OCI-LY1 (cell line): ENCODE measurements at regions not wholly inside any gene's neighbourhood (a gene's known extent, or its start where the extent isn't known, plus 50 kb on each side); places are given as distances from the start of the nearest gene placed in this dataset.

ENCODE experiments used
- H2AFZ ChIP-seq: fragments of 200-600 bp; sonication (generic), shearing (Covaris generic); 2 replicates; pipeline ENCODE4 v1.6.0; 2014; ENCODE audit warnings: antibody characterized with exemption, mild to moderate bottlenecking, low read length
- H3F3A ChIP-seq: fragments of 200-600 bp; sonication (generic), shearing (Covaris generic); 2 replicates; pipeline ENCODE4 v1.6.0; 2014; ENCODE audit warnings: mild to moderate bottlenecking, antibody characterized with exemption, low read length, moderate library complexity; ENCODE audit not compliant: insufficient read depth
- H3K27ac ChIP-seq: fragments of 200-600 bp; sonication (generic); 2 replicates; pipeline ENCODE4 v1.5.1; 2014; ENCODE audit warnings: low read length, mixed run types, mild to moderate bottlenecking, low read depth; ENCODE audit not compliant: poor library complexity, severe bottlenecking
- H3K27me3 ChIP-seq: fragments of 200-600 bp; sonication (generic); 2 replicates; pipeline ENCODE4 v1.6.0; 2014; ENCODE audit warnings: antibody characterized with exemption, mild to moderate bottlenecking, low read length, moderate library complexity; ENCODE audit not compliant: insufficient read depth
- H3K36me3 ChIP-seq: fragments of 200-600 bp; sonication (generic); 2 replicates; pipeline ENCODE4 v1.6.1; 2014; ENCODE audit warnings: mild to moderate bottlenecking, antibody characterized with exemption, low read length, moderate library complexity, mixed read lengths; ENCODE audit not compliant: insufficient read depth
- H3K4me1 ChIP-seq: fragments of 200-600 bp; sonication (generic); 2 replicates; pipeline ENCODE4 v1.5.1; 2014; ENCODE audit warnings: mild to moderate bottlenecking, low read length, moderate library complexity; ENCODE audit not compliant: insufficient read depth, severe bottlenecking
- H3K4me2 ChIP-seq: fragments of 200-600 bp; sonication (generic), shearing (Covaris generic); 2 replicates; pipeline ENCODE4 v1.6.1; 2014; ENCODE audit warnings: low read length
- H3K4me3 ChIP-seq: fragments of 200-600 bp; sonication (generic); 2 replicates; pipeline ENCODE4 v1.5.1; 2014; ENCODE audit warnings: low read length, low read depth, mild to moderate bottlenecking, mixed read lengths; ENCODE audit not compliant: poor library complexity, severe bottlenecking
- H3K79me2 ChIP-seq: fragments of 200-600 bp; shearing (Covaris generic); 2 replicates; pipeline ENCODE4 v1.6.1; 2016; ENCODE audit warnings: mixed run types, low read length, mixed read lengths; ENCODE audit not compliant: insufficient read depth
- H3K9ac ChIP-seq: fragments of 200-600 bp; sonication (generic), shearing (Covaris generic); 2 replicates; pipeline ENCODE4 v1.6.1; 2014; ENCODE audit warnings: mild to moderate bottlenecking, low read length, mixed read lengths
- H3K9me2 ChIP-seq: fragments of 200-600 bp; sonication (generic), shearing (Covaris generic); 2 replicates; pipeline ENCODE4 v1.6.1; 2014; ENCODE audit warnings: low read depth, mild to moderate bottlenecking, low read length, mixed read lengths
- H3K9me3 ChIP-seq: fragments of 200-600 bp; shearing (Covaris generic); 2 replicates; pipeline ENCODE4 v1.6.1; 2014; ENCODE audit warnings: low read length, mixed read lengths
- H4K20me1 ChIP-seq: fragments of 200-600 bp; sonication (generic), shearing (Covaris generic); 2 replicates; pipeline ENCODE4 v1.6.0; 2016; ENCODE audit warnings: mild to moderate bottlenecking, low read length; ENCODE audit not compliant: insufficient read depth
- CTCF ChIP-seq: fragments of 200-600 bp; sonication (generic), shearing (Covaris generic); IDR thresholded peaks from 2 replicates; pipeline ENCODE4 v1.5.1; 2017; ENCODE audit warnings: mild to moderate bottlenecking, antibody characterized with exemption, low read length, moderate library complexity, mixed read lengths
- EZH2 ChIP-seq: fragments of 200-600 bp; sonication (generic), shearing (Covaris generic); IDR thresholded peaks from 2 replicates; pipeline ENCODE4 v1.8.0; 2017; ENCODE audit warnings: borderline replicate concordance, mixed run types, mild to moderate bottlenecking, antibody characterized with exemption, low read length, moderate library complexity, mixed read lengths

DNA sequence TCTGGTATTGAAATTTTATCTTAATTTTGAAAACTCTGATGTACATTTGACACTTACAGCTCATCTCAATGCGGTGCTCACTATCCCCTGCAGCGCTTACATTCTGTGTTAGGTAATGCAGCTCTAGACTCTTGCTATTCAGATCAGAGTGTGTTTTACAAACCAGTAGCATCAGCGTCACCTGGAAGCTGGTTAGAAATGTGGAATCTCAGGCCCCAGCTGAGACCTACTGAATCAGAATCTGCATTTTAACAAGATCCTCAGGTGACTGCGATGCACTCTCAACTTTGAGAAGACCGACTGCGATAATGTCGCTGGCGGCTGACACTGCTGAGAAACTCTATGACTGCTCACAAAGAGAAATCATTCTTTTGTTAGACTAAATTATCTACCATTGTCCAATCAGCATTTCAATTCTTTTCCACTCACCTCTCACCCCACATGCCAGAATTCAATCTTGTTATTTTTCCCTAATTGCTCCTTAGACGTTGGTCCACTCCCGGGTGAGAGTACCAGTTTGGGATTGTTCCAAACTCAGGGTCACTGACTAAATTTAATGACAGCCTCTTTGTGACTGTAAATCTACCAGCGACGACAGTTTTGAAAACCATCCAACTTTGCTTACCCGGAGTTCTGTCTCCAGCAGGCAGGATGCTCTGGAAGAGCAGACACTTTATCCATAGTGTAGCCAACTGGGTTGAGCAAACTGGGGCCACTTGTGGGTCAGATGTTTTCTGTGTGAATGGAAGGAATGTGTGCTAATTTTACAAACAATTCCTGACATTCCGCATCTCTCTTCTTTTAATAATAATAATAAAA, 140.1 kb upstream of the BTBD3 start:
- Histone ChIP-seq H3K4me1 (no peaks in the 10 kb centered on the region), H3K9ac (no peak overlapping the region), H3K9me3 (no peaks in the 10 kb centered on the region), H3K27me3 (no peaks in the 10 kb centered on the region), H3K4me3 (no peak overlapping the region), H2AFZ (no peak overlapping the region), H3K79me2 (no peaks in the 10 kb centered on the region), H4K20me1 (no peaks in the 10 kb centered on the region), H3K4me2 (no peak overlapping the region), H3K9me2 (no peaks in the 10 kb centered on the region), H3K27ac (no peak overlapping the region), H3K36me3 (no peaks in the 10 kb centered on the region), H3F3A (no peaks in the 10 kb centered on the region)
- TF ChIP-seq EZH2 = no peak
- no peak for TF ChIP-seq CTCF

GRCh38 chr20:11778206-11778570, 139.5 kb upstream of the BTBD3 start:
- no peaks in the 10 kb centered on the region for H4K20me1 ChIP-seq
- H3K4me1 ChIP-seq = no peaks in the 10 kb centered on the region
- H3K9me2 ChIP-seq = no peaks in the 10 kb centered on the region
- H3K9me3 ChIP-seq = no peaks in the 10 kb centered on the region
- TF ChIP-seq EZH2 (no peak), CTCF (no peak)
- no peak overlapping the region for H3K4me2 ChIP-seq
- H3K79me2 ChIP-seq = no peaks in the 10 kb centered on the region
- H3K9ac ChIP-seq = no peak overlapping the region
- H3K27me3 ChIP-seq = no peaks in the 10 kb centered on the region
- H2AFZ ChIP-seq = no peak overlapping the region
- no peaks in the 10 kb centered on the region for H3F3A ChIP-seq
- H3K36me3 ChIP-seq = no peaks in the 10 kb centered on the region
- no peak overlapping the region for H3K27ac ChIP-seq
- no peak overlapping the region for H3K4me3 ChIP-seq

- Histone ChIP-seq H3F3A (no peaks in the 10 kb centered on the region), H3K36me3 (no peaks in the 10 kb centered on the region), H3K9me2 (no peaks in the 10 kb centered on the region), H3K27me3 (no peaks in the 10 kb centered on the region), H2AFZ (no peak overlapping the region), H3K4me1 (no peaks in the 10 kb centered on the region), H3K27ac (no peak overlapping the region), H3K9ac (no peak overlapping the region), H4K20me1 (no peaks in the 10 kb centered on the region), H3K4me3 (no peak overlapping the region), H3K79me2 (no peaks in the 10 kb centered on the region), H3K9me3 (no peaks in the 10 kb centered on the region), H3K4me2 (no peak overlapping the region)
- TF ChIP-seq EZH2 = no peak
- TF ChIP-seq CTCF = no peak
Measured at GRCh38 chr20:11780765-11781369, 136.8 kb upstream of the BTBD3 start.
